G401.6 (cell line): ENCODE measurements at regions not wholly inside any gene's neighbourhood (a gene's known extent, or its start where the extent isn't known, plus 50 kb on each side); places are given as distances from the start of the nearest gene placed in this dataset.

Source experiments
- FAIRE-seq: peaks from 2 replicates; lab custom pipeline; 2012; peaks lifted over from hg19 to GRCh38; lab: Jason Lieb, UNC

GRCh38 chr21:15151385-15152103, 86.7 kb upstream of the NRIP1 start:
- no peak for FAIRE-seq

GRCh38 chr21:15152591-15152990, 87.8 kb upstream of the NRIP1 start:
- FAIRE-seq = no peak

DNA sequence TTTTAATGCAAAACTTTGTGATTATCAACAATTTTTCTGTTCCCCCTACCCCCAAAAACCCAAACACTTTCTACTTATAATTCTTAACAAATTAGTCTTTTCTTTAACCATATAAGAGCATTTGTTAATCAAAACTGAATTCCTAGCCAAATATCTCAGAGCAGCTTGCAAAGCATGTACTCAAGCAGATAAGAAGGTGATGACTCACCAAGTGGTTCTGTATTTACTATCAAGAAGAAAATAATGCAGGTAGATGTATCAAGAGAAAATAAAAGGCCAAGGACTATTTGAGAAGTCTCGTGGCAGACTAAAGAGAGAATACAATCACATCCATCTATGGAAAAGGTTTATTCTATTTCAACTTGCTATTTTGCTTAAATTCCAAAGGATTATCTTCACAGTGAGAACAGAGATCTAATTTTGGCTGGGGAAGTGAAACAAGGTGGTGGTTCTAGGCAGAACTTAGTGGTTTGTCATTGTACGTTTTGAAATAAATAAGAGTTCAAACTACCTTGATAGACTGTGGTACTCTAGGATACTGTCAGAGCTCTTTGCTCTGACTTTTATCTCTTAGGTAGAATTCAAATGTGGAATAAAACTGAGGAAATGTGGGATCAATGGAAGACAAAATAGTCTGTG, 94.7 kb upstream of the NRIP1 start:
- FAIRE-seq = no peak

DNA sequence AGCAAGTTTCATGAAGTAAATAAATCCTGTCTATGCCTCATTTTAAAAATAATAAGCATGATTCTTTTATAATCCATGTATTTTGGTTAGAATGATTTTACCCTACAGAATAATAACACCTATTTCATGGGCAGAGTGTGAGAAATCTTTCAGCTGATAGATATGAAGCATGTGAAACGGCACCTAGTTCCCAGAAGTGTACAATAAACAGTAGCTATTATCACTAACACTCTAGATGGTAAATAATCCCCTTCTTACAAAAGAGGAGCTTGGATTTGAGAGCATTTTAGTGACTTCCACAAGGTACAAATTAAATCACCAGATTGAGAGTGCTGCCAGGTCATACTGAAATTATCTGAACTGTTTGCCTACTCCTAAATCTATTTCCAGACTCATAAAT, 95.3 kb upstream of the NRIP1 start:
- FAIRE-seq = no peak

DNA sequence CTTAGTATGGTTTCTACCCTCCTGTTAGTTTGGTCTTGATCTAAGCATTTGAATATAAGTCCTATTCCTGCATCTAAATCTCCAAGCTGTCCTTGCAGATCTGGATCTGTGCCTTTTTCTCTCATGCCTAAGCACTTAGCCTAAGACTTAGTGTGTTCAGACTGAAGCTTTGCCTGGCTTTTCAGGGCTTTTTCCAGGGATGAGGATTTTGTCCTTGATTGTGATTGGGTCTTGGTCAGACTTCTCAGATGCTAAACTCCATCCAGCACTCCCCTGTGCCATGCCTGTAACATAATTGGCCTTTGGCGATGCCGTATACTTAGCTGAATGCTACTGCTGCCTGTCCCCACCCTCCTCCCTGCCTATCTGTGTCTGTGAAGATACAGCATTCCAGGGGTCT, 98.1 kb upstream of the NRIP1 start:
- FAIRE-seq = no peak

DNA sequence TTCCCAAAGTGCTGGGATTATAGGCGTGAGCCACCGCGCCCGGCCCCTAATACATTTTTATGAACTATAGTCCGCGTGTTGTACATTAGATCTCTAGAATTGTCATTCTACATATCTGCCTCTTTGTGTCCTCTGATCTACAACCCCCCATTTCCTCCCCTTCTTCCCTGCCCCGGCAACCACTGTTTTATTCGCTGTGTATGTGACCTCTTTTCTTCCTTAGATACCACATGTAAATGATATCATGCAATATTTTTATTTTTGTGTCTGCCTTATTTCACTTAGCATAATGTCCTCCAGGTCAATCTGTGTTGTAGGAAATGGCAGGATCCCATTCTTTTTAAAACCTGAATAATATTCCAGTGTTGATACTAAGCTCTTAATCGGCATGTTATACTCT, 99.5 kb upstream of the NRIP1 start:
- no peak for FAIRE-seq

- no peak for FAIRE-seq
Measured at GRCh38 chr21:15164678-15165303, 100.0 kb upstream of the NRIP1 start.

DNA sequence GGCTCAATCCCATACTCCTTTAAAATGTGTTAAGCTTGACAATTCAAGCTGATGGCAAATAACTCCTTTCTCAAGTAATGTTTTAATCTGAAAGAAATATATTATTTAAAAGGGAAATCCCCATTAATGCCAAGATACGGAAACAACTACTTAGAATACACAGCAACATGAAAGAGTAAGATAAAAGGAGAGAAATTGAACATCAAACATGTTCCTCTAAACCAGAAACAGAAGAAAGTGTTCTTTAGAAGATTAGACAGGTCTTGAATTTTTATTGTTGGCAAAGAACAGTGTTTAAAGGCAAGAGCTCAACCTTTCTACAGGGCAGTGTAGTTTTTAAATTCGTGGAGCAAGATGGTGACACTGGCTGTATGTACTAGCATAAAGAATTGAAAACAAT, 105.8 kb upstream of the NRIP1 start:
- FAIRE-seq = no peak

GRCh38 chr21:15171546-15171945, 106.7 kb upstream of the NRIP1 start:
- FAIRE-seq = no peak

- FAIRE-seq = no peak
Measured at GRCh38 chr21:15172963-15173362, 108.2 kb upstream of the NRIP1 start.

DNA sequence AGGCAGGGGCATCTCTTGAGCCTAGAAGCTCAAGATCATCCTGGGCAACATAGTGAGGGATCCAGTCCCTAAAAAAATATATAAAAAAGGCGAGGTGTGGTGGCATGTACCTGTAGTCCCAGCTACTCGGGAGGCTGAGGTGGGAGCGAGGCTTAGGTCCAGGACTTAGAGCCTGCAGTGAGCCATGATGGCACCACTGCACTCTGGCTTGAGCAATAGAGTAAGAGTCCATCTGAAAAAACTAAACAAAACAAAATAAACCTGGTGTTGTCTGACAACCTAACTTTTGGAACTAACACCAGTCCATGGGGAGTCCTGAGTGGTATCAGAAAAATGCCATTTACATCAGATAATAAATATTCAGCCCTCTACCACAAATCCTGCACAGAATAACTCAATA, 110.1 kb upstream of the NRIP1 start:
- FAIRE-seq = no peak

DNA sequence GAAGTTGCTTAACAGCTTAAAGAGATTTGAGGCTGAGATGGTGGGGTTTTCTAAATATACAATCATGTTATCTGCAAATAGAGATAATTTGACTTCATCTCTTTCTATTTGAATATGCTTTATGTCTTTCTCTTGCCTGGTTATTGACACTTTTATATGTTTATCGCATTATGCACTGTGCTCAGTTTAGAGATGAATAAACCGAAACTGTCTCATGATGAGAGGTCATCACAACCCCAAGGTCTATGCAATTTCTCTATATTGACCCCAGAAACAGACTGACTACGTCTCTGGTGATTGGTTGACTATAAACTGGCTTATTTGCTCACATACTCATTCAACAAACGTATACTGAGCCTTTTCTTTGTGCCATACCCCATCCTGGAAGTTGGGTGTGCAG, 117.9 kb upstream of the NRIP1 start:
- FAIRE-seq = no peak

DNA sequence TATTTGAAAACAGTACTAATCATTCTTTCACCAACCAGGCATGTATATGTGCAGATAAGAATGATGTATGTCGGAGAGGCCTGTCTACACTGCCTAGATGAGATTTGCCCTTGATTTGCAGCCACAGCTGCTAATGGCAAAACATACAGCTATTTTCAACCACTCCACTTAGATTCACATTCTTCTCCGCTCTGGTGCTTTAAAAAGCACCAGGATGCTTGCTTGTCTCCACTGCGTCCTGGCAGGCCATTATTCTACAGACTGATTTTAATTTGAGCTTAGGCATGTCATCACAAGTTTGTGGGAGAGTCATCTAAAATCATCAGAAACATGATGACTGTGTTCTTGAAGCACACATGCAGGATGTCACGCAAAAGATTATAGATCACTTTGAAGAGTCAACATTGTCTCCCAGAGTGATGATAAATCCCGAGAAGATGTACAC, 119.0 kb upstream of the NRIP1 start:
- FAIRE-seq = no peak

DNA sequence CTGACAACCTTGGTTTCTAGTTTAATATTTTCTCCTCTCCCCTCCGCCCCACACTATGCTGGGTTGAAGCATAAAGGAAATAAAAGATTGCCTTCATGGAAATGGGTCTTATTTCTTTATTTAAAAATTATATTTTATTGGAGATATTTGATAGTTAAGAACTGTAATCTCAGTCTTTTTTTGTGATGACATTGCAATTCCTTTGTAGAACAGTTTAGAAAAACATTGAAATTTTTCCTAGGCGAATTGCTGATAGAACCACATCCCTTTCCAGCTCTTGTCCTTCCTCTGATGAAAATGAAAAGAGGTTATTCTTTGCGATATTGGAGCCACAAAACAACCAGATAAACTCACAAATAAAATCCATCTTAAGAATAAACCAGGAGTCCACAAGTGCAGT, 125.6 kb upstream of the NRIP1 start:
- FAIRE-seq = no peak

DNA sequence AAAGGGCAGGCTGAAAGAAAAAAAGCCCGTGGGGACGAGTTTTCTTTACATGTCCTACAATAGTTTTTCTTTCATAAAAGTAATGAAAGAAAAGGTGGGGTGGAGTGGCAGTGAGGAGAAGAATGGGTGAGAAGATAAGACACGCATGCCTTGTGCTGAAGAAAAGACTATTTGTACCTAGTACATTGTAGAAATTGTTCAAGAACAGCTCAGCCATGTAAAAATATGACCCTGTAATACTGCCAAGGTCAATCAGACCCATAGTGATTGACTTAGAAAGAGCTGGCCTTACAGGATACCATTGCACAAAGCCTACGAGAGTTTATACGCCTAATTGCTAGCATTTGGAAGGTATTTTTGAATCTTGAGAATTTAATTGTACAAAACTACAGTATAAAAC, 126.0 kb upstream of the NRIP1 start:
- FAIRE-seq = no peak

- no peak for FAIRE-seq
Measured at GRCh38 chr21:15191342-15191741, 126.5 kb upstream of the NRIP1 start.

GRCh38 chr21:15192243-15192642, 127.4 kb upstream of the NRIP1 start:
- no peak for FAIRE-seq

GRCh38 chr21:15193937-15194336, 129.1 kb upstream of the NRIP1 start:
- no peak for FAIRE-seq

DNA sequence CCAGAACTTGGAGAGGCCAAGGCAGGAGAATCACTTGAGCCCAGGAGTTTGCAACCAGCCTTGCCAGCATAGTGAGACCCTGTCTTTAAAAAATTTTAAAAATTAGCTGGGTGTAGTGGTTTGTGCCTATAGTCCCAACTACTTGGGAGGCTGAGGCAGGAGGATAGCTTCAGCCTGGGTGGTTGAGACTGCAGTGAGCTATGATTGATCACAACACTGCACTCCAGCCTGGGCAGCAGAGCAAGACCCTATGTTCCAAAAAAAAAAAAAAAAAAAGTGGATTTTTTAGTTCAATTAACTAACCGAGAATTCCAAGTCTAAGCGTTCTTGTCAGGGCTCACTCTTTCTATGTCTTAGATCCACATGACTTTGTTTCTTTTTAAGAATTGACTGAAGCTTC, 130.3 kb upstream of the NRIP1 start:
- no peak for FAIRE-seq

DNA sequence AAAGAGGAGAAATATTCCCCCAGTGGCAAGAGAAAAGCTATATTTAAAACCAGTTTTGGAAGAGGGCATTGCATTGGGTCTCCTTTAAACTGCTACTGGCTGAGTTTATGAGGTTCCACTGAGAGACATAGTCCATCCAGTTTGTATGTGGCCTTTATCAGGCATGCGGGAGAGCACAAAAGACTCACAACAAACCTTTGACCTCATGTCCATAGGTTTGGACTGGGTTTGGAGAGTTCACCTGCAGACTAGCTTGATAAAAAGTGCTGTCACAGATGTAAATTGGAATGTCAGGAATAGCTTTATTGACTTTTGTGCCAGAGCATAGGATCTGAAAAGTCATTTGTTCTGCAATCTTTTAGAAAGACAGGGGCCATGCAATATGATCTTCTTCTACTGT, 131.0 kb upstream of the NRIP1 start:
- no peak for FAIRE-seq

DNA sequence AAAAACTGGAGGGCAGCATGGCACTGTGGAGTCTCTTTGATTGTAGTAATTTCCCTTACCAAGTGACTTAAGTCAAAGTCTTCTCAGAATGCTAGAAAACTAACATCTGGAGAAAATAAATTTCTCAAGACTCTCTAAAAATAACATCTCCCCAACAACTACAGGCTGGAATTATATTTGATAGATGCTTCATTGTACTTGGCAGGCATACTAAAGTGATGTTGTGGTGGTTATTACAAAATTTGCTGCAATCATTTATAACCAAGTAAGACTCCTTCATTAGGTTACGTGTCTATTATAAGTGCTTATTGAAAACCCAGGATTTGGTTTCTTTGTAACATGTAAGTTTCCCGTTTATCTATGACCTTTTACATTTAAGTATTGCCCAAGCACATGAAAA, 132.9 kb upstream of the NRIP1 start:
- no peak for FAIRE-seq

GRCh38 chr21:15199414-15200383, 134.9 kb upstream of the NRIP1 start:
- no peak for FAIRE-seq

DNA sequence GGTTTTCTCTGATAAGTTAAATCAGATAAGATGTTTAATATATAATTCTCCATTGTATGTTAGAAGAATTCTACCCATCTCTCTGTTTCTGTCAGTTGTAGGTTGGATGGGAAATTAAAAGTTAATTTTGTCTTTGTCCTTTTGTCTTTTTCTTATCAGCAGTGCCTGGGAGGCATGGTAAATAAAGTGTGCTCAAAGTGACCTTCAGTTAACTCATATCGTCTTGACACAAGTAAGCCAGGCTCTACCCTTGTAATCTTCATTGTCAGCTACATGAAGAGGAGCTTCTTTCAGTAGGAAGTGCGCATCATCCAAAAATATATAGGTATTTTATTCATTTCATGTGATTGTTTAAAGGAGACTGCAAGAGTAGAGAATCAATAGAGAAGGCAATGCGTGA, 138.9 kb upstream of the NRIP1 start:
- no peak for FAIRE-seq
